Fibroblast of the conjunctiva (primary cell): ENCODE measurements at regions not wholly inside any gene's neighbourhood (a gene's known extent, or its start where the extent isn't known, plus 50 kb on each side); places are given as distances from the start of the nearest gene placed in this dataset.

Source experiments
- DNase-seq: peaks from one replicate; pipeline ENCODE4 v3.0.0-alpha.2; 2010; ENCODE audit warnings: low read depth

- no peak for DNase-seq
Measured at GRCh38 chr9:28747351-28747985, 1174.2 kb upstream of the C9orf72 start.

GRCh38 chr9:28750136-28750535, 1176.9 kb upstream of the C9orf72 start:
- no peak for DNase-seq

GRCh38 chr9:28758341-28758740, 1185.1 kb upstream of the C9orf72 start:
- no peak for DNase-seq

- DNase-seq: no peak
Measured at GRCh38 chr9:28758971-28759370, 1185.7 kb upstream of the C9orf72 start.

- no peak for DNase-seq
Measured at GRCh38 chr9:28762167-28762566, 1188.9 kb upstream of the C9orf72 start.

GRCh38 chr9:28764532-28764931, 1191.3 kb upstream of the C9orf72 start:
- DNase-seq: no peak

GRCh38 chr9:28770226-28770625, 1196.9 kb upstream of the C9orf72 start:
- DNase-seq: no peak

GRCh38 chr9:28770827-28771226, 1197.5 kb upstream of the C9orf72 start:
- no peak for DNase-seq

- DNase-seq: peak; percentile 1
Measured at GRCh38 chr9:28774433-28775235, 1201.4 kb upstream of the C9orf72 start.

- DNase-seq: no peak
Measured at GRCh38 chr9:28779243-28779642, 1206.0 kb upstream of the C9orf72 start.

- DNase-seq: no peak
Measured at GRCh38 chr9:28781481-28781880, 1208.2 kb upstream of the C9orf72 start.

- DNase-seq: no peak
Measured at GRCh38 chr9:28782630-28783029, 1209.3 kb upstream of the C9orf72 start.

GRCh38 chr9:28792716-28793115, 1219.4 kb upstream of the C9orf72 start:
- DNase-seq: no peak

- DNase-seq: no peak
Measured at GRCh38 chr9:28799876-28800275, 1226.6 kb upstream of the C9orf72 start.

- no peak for DNase-seq
Measured at GRCh38 chr9:28801144-28801799, 1228.0 kb upstream of the C9orf72 start.

- no peak for DNase-seq
Measured at GRCh38 chr9:28805197-28805596, 1231.9 kb upstream of the C9orf72 start.

GRCh38 chr9:28808042-28808441, 1234.8 kb upstream of the C9orf72 start:
- peak; percentile 10 for DNase-seq

- no peak for DNase-seq
Measured at GRCh38 chr9:28810388-28811075, 1237.3 kb upstream of the C9orf72 start.

- no peak for DNase-seq
Measured at GRCh38 chr9:28820741-28821140, 1247.5 kb upstream of the C9orf72 start.

- DNase-seq: no peak
Measured at GRCh38 chr9:28821240-28821639, 1248.0 kb upstream of the C9orf72 start.

- no peak for DNase-seq
Measured at GRCh38 chr9:28824432-28824963, 1251.2 kb upstream of the C9orf72 start.

GRCh38 chr9:28832168-28832770, 1259.0 kb upstream of the C9orf72 start:
- no peak for DNase-seq
